Gastrocnemius medialis (tissue), 4 donors: ENCODE measurements at regions not wholly inside any gene's neighbourhood (a gene's known extent, or its start where the extent isn't known, plus 50 kb on each side); places are given as distances from the start of the nearest gene placed in this dataset.

Source experiments
- ATAC-seq, 2 donors: fragments of 150-250 bp; one replicate each; pipeline ENCODE4 v1.9.1; 2016
- DNase-seq, 2 donors: peaks; one replicate each; pipeline ENCODE4 v3.0.0-alpha.2; 2019
- H3K27ac ChIP-seq, 4 donors: fragments of 200-600 bp; sonication (generic); 1 replicate in 1 of 4; 2 replicates in 3 of 4; pipeline ENCODE4 v1.5.1; 2016 to 2018; ENCODE audit warnings: mild to moderate bottlenecking in 2 of 4, moderate library complexity in 1 of 4
- H3K27me3 ChIP-seq, 3 donors: fragments of 200-600 bp; sonication (generic) in 2 of 3; 1 replicate in 1 of 3; 2 replicates in 2 of 3; pipeline versions ENCODE4 v1.5.1 to v1.6.0; 2016 to 2019; ENCODE audit warnings: mild to moderate bottlenecking in 1 of 3, moderate library complexity in 1 of 3
- H3K36me3 ChIP-seq, 2 donors: fragments of 200-600 bp; sonication (generic) in 1 of 2; one replicate each; pipeline ENCODE4 v1.5.1; 2017 to 2018
- H3K4me1 ChIP-seq, 2 donors: fragments of 200-600 bp; sonication (generic) in 1 of 2; one replicate each; pipeline ENCODE4 v1.5.1; 2016 to 2017; ENCODE audit warnings: mild to moderate bottlenecking in 2 of 2
- H3K4me3 ChIP-seq, 4 donors: fragments of 200-600 bp; sonication (generic) in 3 of 4; 1 replicate in 1 of 4; 2 replicates in 3 of 4; pipeline ENCODE4 v1.5.1; 2016 to 2019; ENCODE audit warnings: mild to moderate bottlenecking in 2 of 4
- H3K9me3 ChIP-seq, 3 donors: fragments of 200-600 bp; sonication (generic) in 2 of 3; 1 replicate in 1 of 3; 2 replicates in 2 of 3; pipeline ENCODE4 v1.5.1; 2016 to 2019
- POLR2A ChIP-seq, 2 donors: fragments of 450-650 bp; IDR thresholded peaks; one replicate each; pipeline ENCODE4 v1.6.1; 2017; ENCODE audit warnings: antibody characterized with exemption in 2 of 2, mild to moderate bottlenecking in 2 of 2, moderate library complexity in 2 of 2
- in situ Hi-C, 4 donors: fragments of 200-750 bp; cut with MboI; loops; one replicate each; pipeline versions ENCODE4 v1.15.0 to v1.8.0; 2017; ENCODE audit warnings: low sequenced_read_pairs in 4 of 4
- intact Hi-C: fragments of 100-400 bp; cut with DNase I; formaldehyde crosslinking; loops from one replicate; pipeline ENCODE4 v1.15.1; 2023; ENCODE audit warnings: low total_unique reads
- TF ChIP-seq, protein P1 (sequence below), 5 experiments: fragments of 450-650 bp in 3 of 5; fragments of 200-600 bp in 2 of 5; sonication (generic) in 2 of 5; IDR thresholded peaks in 4 of 5; conservative IDR thresholded peaks in 1 of 5; 1 replicate in 4 of 5; 2 replicates in 1 of 5; pipeline ENCODE4 v1.5.1; 2016 to 2019; ENCODE audit warnings: antibody characterized with exemption in 5 of 5, mild to moderate bottlenecking in 3 of 5, moderate library complexity in 3 of 5

DNA sequence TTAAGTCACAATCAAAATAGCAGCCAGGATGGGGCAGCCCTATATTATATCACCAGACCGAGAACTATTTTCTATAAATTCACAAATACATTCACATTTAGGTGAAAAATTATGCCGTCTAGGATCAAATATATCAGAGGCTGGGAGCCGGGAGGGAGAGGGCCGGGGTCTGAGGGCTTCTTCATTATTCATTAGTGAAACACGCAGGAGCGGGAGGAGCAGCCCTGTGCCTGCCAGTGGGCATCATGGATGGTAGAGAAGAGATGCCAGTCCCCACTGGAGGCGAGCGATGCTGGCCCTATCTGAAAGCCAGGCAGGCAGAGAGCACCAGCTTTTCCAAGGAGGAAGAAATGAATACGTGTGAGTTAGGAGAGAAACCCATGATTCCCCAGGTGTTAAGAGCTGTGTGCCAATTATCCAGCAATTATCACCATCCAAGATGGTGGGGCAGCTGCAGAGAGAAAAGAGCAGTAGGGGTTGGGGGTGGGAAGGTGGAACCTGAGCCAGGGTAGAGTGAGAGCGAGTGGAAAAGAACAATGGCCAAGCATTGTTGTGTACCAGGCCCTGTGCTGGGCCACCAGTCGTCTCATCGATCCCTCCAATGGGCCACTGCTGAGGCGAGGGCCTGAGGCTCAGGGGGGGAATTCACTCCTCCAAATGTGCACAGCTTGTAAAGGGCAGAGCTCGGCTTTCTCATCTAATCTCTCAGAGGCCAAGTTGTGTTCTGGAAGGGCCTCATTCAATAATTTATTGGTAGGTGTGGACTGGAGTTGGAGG, 261.3 kb upstream of the TLE3 start:
- H3K9me3 ChIP-seq: no peaks in the 10 kb centered on the region
- TF ChIP-seq, protein P1, sequence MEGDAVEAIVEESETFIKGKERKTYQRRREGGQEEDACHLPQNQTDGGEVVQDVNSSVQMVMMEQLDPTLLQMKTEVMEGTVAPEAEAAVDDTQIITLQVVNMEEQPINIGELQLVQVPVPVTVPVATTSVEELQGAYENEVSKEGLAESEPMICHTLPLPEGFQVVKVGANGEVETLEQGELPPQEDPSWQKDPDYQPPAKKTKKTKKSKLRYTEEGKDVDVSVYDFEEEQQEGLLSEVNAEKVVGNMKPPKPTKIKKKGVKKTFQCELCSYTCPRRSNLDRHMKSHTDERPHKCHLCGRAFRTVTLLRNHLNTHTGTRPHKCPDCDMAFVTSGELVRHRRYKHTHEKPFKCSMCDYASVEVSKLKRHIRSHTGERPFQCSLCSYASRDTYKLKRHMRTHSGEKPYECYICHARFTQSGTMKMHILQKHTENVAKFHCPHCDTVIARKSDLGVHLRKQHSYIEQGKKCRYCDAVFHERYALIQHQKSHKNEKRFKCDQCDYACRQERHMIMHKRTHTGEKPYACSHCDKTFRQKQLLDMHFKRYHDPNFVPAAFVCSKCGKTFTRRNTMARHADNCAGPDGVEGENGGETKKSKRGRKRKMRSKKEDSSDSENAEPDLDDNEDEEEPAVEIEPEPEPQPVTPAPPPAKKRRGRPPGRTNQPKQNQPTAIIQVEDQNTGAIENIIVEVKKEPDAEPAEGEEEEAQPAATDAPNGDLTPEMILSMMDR (IDR thresholded peaks at IDR 0.05 in 4 of 5, conservative IDR thresholded peaks at IDR 0.05 in 1 of 5): no peak
- TF ChIP-seq POLR2A (IDR thresholded peaks at IDR 0.05): no peak
- no peak for DNase-seq
- H3K4me3 ChIP-seq: no peak overlapping the region
- H3K27ac ChIP-seq: no peak overlapping the region
- intact Hi-C loops (no loop called here), in situ Hi-C loops (no loop called here)
- no peaks in the 10 kb centered on the region for H3K36me3 ChIP-seq
- no peaks in the 10 kb centered on the region for H3K4me1 ChIP-seq
- no peak for ATAC-seq
- H3K27me3 ChIP-seq: peaks cover 0 to 4% (median 0%) of the 10 kb centered on the region in 3 donors

GRCh38 chr15:70358011-70358819, 260.5 kb upstream of the TLE3 start:
- H3K36me3 ChIP-seq: no peaks in the 10 kb centered on the region
- H3K9me3 ChIP-seq: no peaks in the 10 kb centered on the region
- intact Hi-C loops (no loop called here), in situ Hi-C loops (no loop called here)
- H3K27ac ChIP-seq: no peak overlapping the region
- TF ChIP-seq, protein P1 (IDR thresholded peaks at IDR 0.05 in 4 of 5, conservative IDR thresholded peaks at IDR 0.05 in 1 of 5): no peak
- no peak for TF ChIP-seq POLR2A (IDR thresholded peaks at IDR 0.05)
- no peak for ATAC-seq
- no peak overlapping the region for H3K4me3 ChIP-seq
- DNase-seq: no peak
- peaks cover 0 to 4% (median 0%) of the 10 kb centered on the region in 3 donors for H3K27me3 ChIP-seq
- no peaks in the 10 kb centered on the region for H3K4me1 ChIP-seq

DNA sequence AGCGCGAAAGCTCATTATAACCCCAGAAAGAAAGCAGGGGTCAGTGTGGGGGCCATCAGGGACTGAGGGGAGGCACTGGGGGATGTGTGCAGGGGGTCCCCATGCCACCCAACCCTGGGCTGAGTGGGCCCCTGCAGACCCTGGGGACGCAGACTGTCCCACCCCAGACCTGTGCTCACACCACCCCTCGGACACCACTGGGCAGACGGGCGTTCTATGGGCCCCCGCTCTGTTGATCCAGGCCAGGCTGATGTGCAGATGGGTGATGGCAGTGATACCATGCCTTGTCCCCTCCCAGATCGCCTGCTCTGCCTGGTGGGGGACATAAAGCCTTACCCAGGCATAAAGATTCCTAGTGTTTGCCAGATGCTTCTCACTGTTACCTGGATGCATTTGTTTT, 259.7 kb upstream of the TLE3 start:
- no peak overlapping the region for H3K27ac ChIP-seq
- no peak for ATAC-seq
- H3K9me3 ChIP-seq: no peaks in the 10 kb centered on the region
- no peaks in the 10 kb centered on the region for H3K36me3 ChIP-seq
- intact Hi-C loops (no loop called here), in situ Hi-C loops (no loop called here)
- peaks cover 0 to 4% (median 0%) of the 10 kb centered on the region in 3 donors for H3K27me3 ChIP-seq
- TF ChIP-seq, protein P1 (IDR thresholded peaks at IDR 0.05 in 4 of 5, conservative IDR thresholded peaks at IDR 0.05 in 1 of 5): no peak
- no peak for TF ChIP-seq POLR2A (IDR thresholded peaks at IDR 0.05)
- DNase-seq: no peak
- no peaks in the 10 kb centered on the region for H3K4me1 ChIP-seq
- no peak overlapping the region for H3K4me3 ChIP-seq

DNA sequence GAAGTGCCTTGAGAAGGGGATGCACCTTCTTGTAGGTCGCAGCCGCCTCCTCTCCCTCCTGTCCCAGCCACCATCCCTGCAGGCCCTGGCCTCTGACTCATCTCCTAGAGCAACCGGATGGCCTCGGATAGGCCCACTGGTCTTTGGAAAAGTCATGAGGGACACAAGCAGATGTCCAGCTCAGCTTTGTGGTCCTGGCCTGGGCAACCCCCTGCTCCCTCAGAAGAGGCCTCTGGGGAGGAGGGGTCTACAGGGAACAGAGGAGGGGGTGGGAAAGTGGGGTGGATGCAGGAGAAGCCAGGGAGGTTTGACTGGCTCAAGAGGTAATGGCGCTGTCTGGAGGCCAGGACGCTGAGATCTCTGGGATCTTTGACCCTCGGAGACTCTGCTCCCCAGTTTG, 259.2 kb upstream of the TLE3 start:
- Histone ChIP-seq H3K27ac (no peak overlapping the region), H3K4me3 (no peak overlapping the region), H3K4me1 (no peaks in the 10 kb centered on the region), H3K36me3 (no peaks in the 10 kb centered on the region), H3K9me3 (no peaks in the 10 kb centered on the region), H3K27me3 (peaks cover 0 to 4% (median 0%) of the 10 kb centered on the region in 3 donors)
- no peak for TF ChIP-seq POLR2A (IDR thresholded peaks at IDR 0.05)
- TF ChIP-seq, protein P1 (IDR thresholded peaks at IDR 0.05 in 4 of 5, conservative IDR thresholded peaks at IDR 0.05 in 1 of 5): no peak
- intact Hi-C loops (no loop called here), in situ Hi-C loops (no loop called here)
- DNase-seq (no peak), ATAC-seq (no peak)
